ENCODE measurements at regions not wholly inside any gene's neighbourhood (a gene's known extent, or its start where the extent isn't known, plus 50 kb on each side); places are given as distances from the start of the nearest gene placed in this dataset.

GRCh38 chr12:59381106-59381505 lies 214.7 kb upstream of the SLC16A7 start (continued):
- TF ChIP-seq ZNF384 (IDR thresholded peaks at IDR 0.05; ENCODE audit: borderline replicate concordance, low read depth, low read length) = no peak
- no peak for TF ChIP-seq CHD1 (IDR thresholded peaks at IDR 0.05; ENCODE audit: low read depth, low read length)
- TF ChIP-seq POLR2A (IDR thresholded peaks at IDR 0.05; ENCODE audit: low read depth, low read length) = no peak
- TF ChIP-seq NR2C2 (IDR thresholded peaks at IDR 0.05; ENCODE audit: borderline replicate concordance, control insufficient read depth, insufficient read length, low read depth) = no peak
- no peak for TF ChIP-seq GABPA (IDR thresholded peaks at IDR 0.05; ENCODE audit: low read depth)
- TF ChIP-seq POLR2AphosphoS5 (IDR thresholded peaks at IDR 0.05; ENCODE audit: low read length) = no peak
- TF ChIP-seq, protein P1, sequence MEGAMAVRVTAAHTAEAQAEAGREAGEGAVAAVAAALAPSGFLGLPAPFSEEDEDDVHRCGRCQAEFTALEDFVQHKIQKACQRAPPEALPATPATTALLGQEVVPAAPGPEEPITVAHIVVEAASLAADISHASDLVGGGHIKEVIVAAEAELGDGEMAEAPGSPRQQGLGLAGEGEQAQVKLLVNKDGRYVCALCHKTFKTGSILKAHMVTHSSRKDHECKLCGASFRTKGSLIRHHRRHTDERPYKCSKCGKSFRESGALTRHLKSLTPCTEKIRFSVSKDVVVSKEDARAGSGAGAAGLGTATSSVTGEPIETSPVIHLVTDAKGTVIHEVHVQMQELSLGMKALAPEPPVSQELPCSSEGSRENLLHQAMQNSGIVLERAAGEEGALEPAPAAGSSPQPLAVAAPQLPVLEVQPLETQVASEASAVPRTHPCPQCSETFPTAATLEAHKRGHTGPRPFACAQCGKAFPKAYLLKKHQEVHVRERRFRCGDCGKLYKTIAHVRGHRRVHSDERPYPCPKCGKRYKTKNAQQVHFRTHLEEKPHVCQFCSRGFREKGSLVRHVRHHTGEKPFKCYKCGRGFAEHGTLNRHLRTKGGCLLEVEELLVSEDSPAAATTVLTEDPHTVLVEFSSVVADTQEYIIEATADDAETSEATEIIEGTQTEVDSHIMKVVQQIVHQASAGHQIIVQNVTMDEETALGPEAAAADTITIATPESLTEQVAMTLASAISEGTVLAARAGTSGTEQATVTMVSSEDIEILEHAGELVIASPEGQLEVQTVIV (IDR thresholded peaks at IDR 0.05; ENCODE audit: borderline replicate concordance, partially characterized antibody) = no peak
- no peak for TF ChIP-seq CEBPZ (IDR thresholded peaks at IDR 0.05; ENCODE audit: low read depth, low read length)
- TF ChIP-seq ESRRA (IDR thresholded peaks at IDR 0.05; ENCODE audit: low read length) = no peak
- no peak for TF ChIP-seq CHD2 (IDR thresholded peaks at IDR 0.05; ENCODE audit: borderline replicate concordance, low read depth, low read length)
- TF ChIP-seq CHD4 (IDR thresholded peaks at IDR 0.05) = no peak

All from GM12878 (cell line).